WERI-Rb-1 (cell line): ENCODE measurements at regions not wholly inside any gene's neighbourhood (a gene's known extent, or its start where the extent isn't known, plus 50 kb on each side); places are given as distances from the start of the nearest gene placed in this dataset.

Experiments
- DNase-seq: peaks from one replicate; pipeline ENCODE4 v3.0.0-alpha.2; 2020
- H3K27ac ChIP-seq: fragments of 250-450 bp; sonication (Bioruptor Pico); 2 replicates; pipeline ENCODE4 v1.5.1; 2020; ENCODE audit warnings: mild to moderate bottlenecking, moderate library complexity
- H3K27me3 ChIP-seq: fragments of 250-450 bp; sonication (Bioruptor Pico); 2 replicates; pipeline ENCODE4 v1.5.1; 2021; ENCODE audit warnings: mild to moderate bottlenecking, low read depth, moderate library complexity; ENCODE audit not compliant: insufficient read depth, severe bottlenecking
- H3K36me3 ChIP-seq: fragments of 250-450 bp; sonication (Bioruptor Pico); 2 replicates; pipeline ENCODE4 v1.5.1; 2020; ENCODE audit warnings: mild to moderate bottlenecking, moderate library complexity
- H3K4me3 ChIP-seq: 2 replicates; pipeline ENCODE4 v1.5.1; 2011; ENCODE audit warnings: low read depth, mild to moderate bottlenecking, control low read depth, low read length
- H3K9me3 ChIP-seq: fragments of 250-450 bp; sonication (Bioruptor Pico); 2 replicates; pipeline ENCODE4 v1.5.1; 2021; ENCODE audit warnings: mild to moderate bottlenecking, moderate library complexity; ENCODE audit not compliant: severe bottlenecking
- TF ChIP-seq, protein P1 (sequence below): IDR thresholded peaks from 2 replicates; pipeline ENCODE4 v1.5.1; 2011; ENCODE audit warnings: low read depth, mild to moderate bottlenecking, control low read depth, inconsistent platforms, low read length

DNA sequence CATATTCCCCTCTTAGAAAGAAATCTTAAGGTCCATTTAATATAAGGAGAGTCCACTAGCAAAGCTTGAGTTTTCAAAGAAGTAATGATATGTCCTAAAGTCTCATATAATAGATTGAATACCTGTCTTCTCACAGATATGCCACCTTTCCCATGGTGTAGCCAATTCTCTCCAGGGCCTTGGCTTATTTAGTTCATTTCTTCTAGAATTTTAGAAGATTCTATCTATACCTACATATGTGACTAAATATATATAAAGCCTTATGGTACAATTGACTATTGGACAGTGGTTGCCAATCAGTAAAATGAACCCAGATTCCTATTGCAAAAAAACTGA, 370.7 kb upstream of the MAF start:
- no peaks in the 10 kb centered on the region for H3K36me3 ChIP-seq
- no peaks in the 10 kb centered on the region for H3K9me3 ChIP-seq
- no peak overlapping the region for H3K4me3 ChIP-seq
- DNase-seq, result no peak
- peaks cover 25% of the 10 kb centered on the region for H3K27me3 ChIP-seq
- TF ChIP-seq, protein P1, sequence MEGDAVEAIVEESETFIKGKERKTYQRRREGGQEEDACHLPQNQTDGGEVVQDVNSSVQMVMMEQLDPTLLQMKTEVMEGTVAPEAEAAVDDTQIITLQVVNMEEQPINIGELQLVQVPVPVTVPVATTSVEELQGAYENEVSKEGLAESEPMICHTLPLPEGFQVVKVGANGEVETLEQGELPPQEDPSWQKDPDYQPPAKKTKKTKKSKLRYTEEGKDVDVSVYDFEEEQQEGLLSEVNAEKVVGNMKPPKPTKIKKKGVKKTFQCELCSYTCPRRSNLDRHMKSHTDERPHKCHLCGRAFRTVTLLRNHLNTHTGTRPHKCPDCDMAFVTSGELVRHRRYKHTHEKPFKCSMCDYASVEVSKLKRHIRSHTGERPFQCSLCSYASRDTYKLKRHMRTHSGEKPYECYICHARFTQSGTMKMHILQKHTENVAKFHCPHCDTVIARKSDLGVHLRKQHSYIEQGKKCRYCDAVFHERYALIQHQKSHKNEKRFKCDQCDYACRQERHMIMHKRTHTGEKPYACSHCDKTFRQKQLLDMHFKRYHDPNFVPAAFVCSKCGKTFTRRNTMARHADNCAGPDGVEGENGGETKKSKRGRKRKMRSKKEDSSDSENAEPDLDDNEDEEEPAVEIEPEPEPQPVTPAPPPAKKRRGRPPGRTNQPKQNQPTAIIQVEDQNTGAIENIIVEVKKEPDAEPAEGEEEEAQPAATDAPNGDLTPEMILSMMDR, result no peak
- H3K27ac ChIP-seq, result no peak overlapping the region

DNA sequence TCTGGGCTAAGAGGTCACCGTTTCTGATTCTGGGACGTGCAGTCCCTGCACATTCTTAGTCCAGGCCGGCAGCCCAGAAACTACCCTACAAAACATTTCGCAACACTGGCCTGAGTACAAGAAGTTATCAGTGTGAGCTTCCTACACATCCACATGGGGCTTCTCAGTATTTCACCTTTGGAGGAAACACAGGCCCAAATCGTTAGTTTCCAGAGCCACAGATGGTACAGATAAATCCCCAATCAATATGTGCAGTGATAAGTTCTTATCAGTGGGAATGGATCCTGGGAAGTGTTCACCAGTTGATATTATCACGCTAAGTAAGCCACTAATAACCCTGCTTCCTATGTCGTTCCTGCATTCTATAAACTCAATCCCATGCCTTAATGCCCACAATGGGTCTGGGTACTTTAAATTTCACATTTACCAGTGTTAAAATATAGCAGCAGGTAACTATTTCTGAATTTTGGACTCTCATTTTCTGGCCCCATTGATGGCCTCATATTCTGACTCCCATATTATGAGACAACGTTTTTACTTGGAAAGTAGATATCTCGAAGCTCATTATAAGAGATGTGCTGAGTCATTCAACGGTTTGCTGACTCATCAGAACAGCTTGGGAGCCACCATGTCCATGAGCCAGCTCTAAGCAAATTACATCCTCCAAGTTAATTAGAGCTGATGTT, 370.2 kb upstream of the MAF start:
- Histone ChIP-seq H3K27ac (no peak overlapping the region), H3K4me3 (no peak overlapping the region), H3K9me3 (no peaks in the 10 kb centered on the region), H3K27me3 (peaks cover 26% of the 10 kb centered on the region), H3K36me3 (no peaks in the 10 kb centered on the region)
- TF ChIP-seq, protein P1, result no peak
- no peak for DNase-seq

DNA sequence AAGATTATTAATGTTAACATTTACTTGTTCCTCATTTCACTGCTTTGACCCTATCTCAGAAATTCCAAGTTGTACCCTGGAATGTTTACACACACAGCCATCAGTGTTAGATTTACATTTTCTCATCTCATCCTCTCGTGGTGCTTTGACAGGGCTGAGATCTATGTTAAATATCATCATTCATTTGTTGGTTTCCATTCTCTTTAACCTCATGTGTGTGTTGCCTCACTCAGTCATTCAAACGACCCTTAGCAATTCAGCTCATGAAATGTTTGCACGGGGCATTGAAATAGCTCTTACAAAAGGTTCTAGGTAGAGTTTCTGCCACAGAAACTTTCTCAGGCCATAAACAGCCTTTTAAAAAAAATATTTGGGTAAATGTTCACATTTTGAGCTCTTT, 369.6 kb upstream of the MAF start:
- TF ChIP-seq, protein P1, result no peak
- H3K27ac ChIP-seq, result no peak overlapping the region
- no peak for DNase-seq
- H3K36me3 ChIP-seq, result no peaks in the 10 kb centered on the region
- peaks cover 32% of the 10 kb centered on the region for H3K27me3 ChIP-seq
- no peak overlapping the region for H3K4me3 ChIP-seq
- H3K9me3 ChIP-seq, result no peaks in the 10 kb centered on the region

DNA sequence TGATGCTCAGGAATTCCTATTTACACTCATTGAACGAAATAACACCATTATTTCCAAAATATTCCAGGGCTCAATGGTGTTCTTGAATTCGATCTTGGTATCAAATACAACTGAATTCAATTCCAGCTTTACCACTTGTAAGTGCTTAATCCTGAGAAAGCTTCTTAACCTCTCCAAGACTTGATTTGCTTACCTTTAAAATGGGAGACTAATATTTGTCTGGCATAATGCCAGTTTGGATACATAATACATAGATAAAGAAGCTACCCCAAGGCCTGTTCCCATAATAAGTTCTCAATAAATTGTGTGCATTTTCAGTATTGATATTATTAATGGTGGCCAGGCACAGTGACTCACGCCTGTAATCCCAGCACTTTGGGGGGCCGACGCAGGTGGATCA, 368.9 kb upstream of the MAF start:
- TF ChIP-seq, protein P1, result no peak
- H3K36me3 ChIP-seq, result no peaks in the 10 kb centered on the region
- H3K9me3 ChIP-seq, result no peaks in the 10 kb centered on the region
- H3K27me3 ChIP-seq, result peaks cover 31% of the 10 kb centered on the region
- no peak for DNase-seq
- no peak overlapping the region for H3K4me3 ChIP-seq
- no peak overlapping the region for H3K27ac ChIP-seq

DNA sequence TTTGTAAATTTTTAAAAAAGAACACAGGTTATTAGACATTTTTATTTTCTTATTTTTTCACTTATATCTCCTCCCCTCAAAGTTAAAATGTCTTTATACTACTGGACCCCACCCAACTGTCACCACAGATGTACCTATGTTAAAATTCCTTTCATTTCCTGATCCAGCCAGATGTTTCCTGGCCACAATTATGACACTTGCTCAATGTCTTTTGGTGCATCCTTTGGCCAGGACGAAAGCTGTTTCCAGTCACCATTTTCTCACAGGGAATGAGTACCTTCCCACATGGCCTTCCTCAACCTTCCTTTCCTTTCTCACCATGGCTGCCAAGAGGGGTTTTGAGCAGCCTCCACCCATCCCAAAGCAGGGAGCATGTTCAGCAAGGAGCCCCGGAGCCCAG, 365.7 kb upstream of the MAF start:
- Histone ChIP-seq H3K27me3 (peaks cover 42% of the 10 kb centered on the region), H3K9me3 (no peaks in the 10 kb centered on the region), H3K36me3 (no peaks in the 10 kb centered on the region), H3K4me3 (no peak overlapping the region), H3K27ac (no peak overlapping the region)
- TF ChIP-seq, protein P1, result no peak
- DNase-seq, result no peak

DNA sequence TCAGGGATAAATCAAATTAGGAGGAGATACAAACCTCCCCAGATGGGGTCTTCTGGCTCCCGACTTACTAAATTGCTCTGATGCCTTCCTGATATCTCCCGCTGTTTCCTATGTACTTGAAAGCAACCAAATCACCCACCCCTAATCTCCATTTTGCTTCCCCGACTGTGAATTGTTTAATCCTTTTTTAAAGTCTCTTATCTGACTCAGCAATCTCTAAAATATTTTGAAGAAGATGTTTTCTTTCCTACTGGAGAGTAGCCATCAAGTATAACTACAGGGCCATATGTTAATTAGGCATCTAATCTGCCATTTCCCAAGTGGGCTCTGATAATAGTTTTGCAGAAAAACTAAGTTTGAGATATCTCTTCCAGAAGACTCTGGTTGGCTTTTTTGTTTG, 365.2 kb upstream of the MAF start:
- peaks cover 47% of the 10 kb centered on the region for H3K27me3 ChIP-seq
- H3K9me3 ChIP-seq, result no peaks in the 10 kb centered on the region
- DNase-seq, result no peak
- no peak overlapping the region for H3K27ac ChIP-seq
- no peak overlapping the region for H3K4me3 ChIP-seq
- no peaks in the 10 kb centered on the region for H3K36me3 ChIP-seq
- TF ChIP-seq, protein P1, result no peak
